ENCODE measurements at regions not wholly inside any gene's neighbourhood (a gene's known extent, or its start where the extent isn't known, plus 50 kb on each side); places are given as distances from the start of the nearest gene placed in this dataset.

- DNase-seq (ENCODE audit: low read depth) = no peak
- H3K4me3 ChIP-seq (ENCODE audit: control insufficient read depth, low read depth, low read length) = no peak overlapping the region
- no peak for TF ChIP-seq CTCF (conservative IDR thresholded peaks at IDR 0.05; ENCODE audit: control insufficient read depth, insufficient read depth, low read depth, low read length)
These were observed 156.5 kb downstream of the BTBD3 start for GRCh38 chr20:12074111-12074655.

DNA sequence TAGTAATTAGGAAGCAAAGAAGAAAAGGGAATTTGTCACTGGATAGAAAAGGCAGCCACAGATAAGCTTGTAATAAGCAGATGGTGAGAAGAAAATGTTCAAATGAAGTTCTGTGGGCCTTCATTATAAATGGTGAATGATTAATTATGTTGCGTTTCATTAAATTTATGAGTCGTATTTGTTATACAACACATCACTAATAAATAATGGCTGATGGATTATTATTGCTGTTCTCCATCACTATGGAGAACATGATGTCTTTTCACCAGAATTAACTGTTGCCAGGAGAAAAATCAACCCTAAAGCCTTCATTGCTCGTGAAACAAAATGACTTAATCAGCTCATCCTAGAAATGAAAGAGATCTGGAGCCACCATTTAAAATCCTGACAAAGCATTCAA, 158.5 kb downstream of the BTBD3 start:
- DNase-seq (ENCODE audit: low read depth) = no peak
- no peak overlapping the region for H3K4me3 ChIP-seq (ENCODE audit: control insufficient read depth, low read depth, low read length)
- TF ChIP-seq CTCF (conservative IDR thresholded peaks at IDR 0.05; ENCODE audit: control insufficient read depth, insufficient read depth, low read depth, low read length) = no peak

GRCh38 chr20:12077875-12078274, 160.2 kb downstream of the BTBD3 start:
- no peak overlapping the region for H3K4me3 ChIP-seq (ENCODE audit: control insufficient read depth, low read depth, low read length)
- TF ChIP-seq CTCF (conservative IDR thresholded peaks at IDR 0.05; ENCODE audit: control insufficient read depth, insufficient read depth, low read depth, low read length) = no peak
- peak; percentile 66 for DNase-seq (ENCODE audit: low read depth)

DNA sequence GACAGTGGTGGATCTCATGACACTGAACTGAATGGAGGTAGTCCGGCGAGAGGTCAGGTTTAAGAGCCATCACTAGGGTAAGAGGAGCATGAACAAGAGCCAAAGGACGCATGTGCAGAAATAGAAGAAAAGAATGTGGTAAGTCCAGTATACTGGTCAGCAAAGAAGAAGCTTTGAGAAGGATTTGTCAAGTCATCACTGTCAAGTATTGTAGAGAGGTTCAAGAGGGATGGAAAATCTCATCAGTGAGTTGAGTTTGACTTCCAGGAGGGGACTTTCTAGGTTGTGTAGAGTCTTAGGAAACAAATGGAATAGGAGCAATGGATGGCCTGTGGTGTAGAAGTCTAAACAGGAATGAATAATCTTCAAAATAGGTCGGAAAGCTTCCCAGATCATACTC, 161.8 kb downstream of the BTBD3 start:
- DNase-seq (ENCODE audit: low read depth) = no peak
- TF ChIP-seq CTCF (conservative IDR thresholded peaks at IDR 0.05; ENCODE audit: control insufficient read depth, insufficient read depth, low read depth, low read length) = no peak
- H3K4me3 ChIP-seq (ENCODE audit: control insufficient read depth, low read depth, low read length) = no peak overlapping the region

DNA sequence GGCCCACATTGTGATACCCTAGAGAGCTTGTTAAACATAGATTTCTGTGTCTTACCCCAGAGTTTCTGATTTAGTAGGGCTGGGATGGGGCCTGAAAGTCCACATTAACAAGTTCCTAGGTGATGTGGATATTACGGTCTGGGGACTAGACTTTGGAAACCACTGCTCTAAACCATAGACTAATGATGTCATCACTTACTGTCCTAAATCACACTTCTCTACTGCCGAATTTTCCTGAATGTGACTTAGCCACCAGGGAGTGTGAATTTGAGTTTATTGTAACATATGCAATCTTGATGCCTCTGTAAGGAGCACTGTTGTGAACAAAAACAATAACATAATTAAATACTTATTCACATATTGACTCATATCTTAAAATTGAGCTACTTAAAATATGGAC, 165.6 kb downstream of the BTBD3 start:
- no peak for TF ChIP-seq CTCF (conservative IDR thresholded peaks at IDR 0.05; ENCODE audit: control insufficient read depth, insufficient read depth, low read depth, low read length)
- no peak overlapping the region for H3K4me3 ChIP-seq (ENCODE audit: control insufficient read depth, low read depth, low read length)
- DNase-seq (ENCODE audit: low read depth) = no peak

- no peak for DNase-seq (ENCODE audit: low read depth)
- no peak overlapping the region for H3K4me3 ChIP-seq (ENCODE audit: control insufficient read depth, low read depth, low read length)
- no peak for TF ChIP-seq CTCF (conservative IDR thresholded peaks at IDR 0.05; ENCODE audit: control insufficient read depth, insufficient read depth, low read depth, low read length)
These were observed 166.8 kb downstream of the BTBD3 start for GRCh38 chr20:12084482-12084881.

GRCh38 chr20:12086359-12086758, 168.7 kb downstream of the BTBD3 start:
- DNase-seq (ENCODE audit: low read depth) = peak; percentile 20
- no peak overlapping the region for H3K4me3 ChIP-seq (ENCODE audit: control insufficient read depth, low read depth, low read length)
- no peak for TF ChIP-seq CTCF (conservative IDR thresholded peaks at IDR 0.05; ENCODE audit: control insufficient read depth, insufficient read depth, low read depth, low read length)
